PFSK-1 (cell line): ENCODE measurements at regions not wholly inside any gene's neighbourhood (a gene's known extent, or its start where the extent isn't known, plus 50 kb on each side); places are given as distances from the start of the nearest gene placed in this dataset.

Experiments
- POLR2AphosphoS5 ChIP-seq: IDR thresholded peaks from 2 replicates; pipeline ENCODE4 v1.6.1; 2012; ENCODE audit warnings: low read depth, mild to moderate bottlenecking, control low read depth, low read length, moderate library complexity
- SIN3A ChIP-seq: IDR thresholded peaks from 2 replicates; pipeline ENCODE4 v1.6.1; 2012; ENCODE audit warnings: mild to moderate bottlenecking, low read length, moderate library complexity, borderline replicate concordance; ENCODE audit not compliant: insufficient read depth
- TAF1 ChIP-seq: IDR thresholded peaks from 2 replicates; pipeline ENCODE4 v1.6.1; 2012; ENCODE audit warnings: low read length, control low read depth, borderline replicate concordance; ENCODE audit not compliant: insufficient read depth
- TF ChIP-seq, protein P1 (sequence below), 2 experiments: IDR thresholded peaks; 2 replicates each; pipeline versions ENCODE4 v1.6.1 to v1.8.0; 2011 to 2012; ENCODE audit warnings: low read depth in 2 of 2, low read length in 2 of 2, control low read depth in 1 of 2, inconsistent platforms in 1 of 2, mild to moderate bottlenecking in 1 of 2, moderate library complexity in 1 of 2; ENCODE audit not compliant: insufficient read depth in 1 of 2

GRCh38 chr10:64397125-64397524 is 875.9 kb downstream of the REEP3 start:
- TF ChIP-seq POLR2AphosphoS5: no peak
- no peak for TF ChIP-seq TAF1
- TF ChIP-seq SIN3A: no peak
- TF ChIP-seq, protein P1, sequence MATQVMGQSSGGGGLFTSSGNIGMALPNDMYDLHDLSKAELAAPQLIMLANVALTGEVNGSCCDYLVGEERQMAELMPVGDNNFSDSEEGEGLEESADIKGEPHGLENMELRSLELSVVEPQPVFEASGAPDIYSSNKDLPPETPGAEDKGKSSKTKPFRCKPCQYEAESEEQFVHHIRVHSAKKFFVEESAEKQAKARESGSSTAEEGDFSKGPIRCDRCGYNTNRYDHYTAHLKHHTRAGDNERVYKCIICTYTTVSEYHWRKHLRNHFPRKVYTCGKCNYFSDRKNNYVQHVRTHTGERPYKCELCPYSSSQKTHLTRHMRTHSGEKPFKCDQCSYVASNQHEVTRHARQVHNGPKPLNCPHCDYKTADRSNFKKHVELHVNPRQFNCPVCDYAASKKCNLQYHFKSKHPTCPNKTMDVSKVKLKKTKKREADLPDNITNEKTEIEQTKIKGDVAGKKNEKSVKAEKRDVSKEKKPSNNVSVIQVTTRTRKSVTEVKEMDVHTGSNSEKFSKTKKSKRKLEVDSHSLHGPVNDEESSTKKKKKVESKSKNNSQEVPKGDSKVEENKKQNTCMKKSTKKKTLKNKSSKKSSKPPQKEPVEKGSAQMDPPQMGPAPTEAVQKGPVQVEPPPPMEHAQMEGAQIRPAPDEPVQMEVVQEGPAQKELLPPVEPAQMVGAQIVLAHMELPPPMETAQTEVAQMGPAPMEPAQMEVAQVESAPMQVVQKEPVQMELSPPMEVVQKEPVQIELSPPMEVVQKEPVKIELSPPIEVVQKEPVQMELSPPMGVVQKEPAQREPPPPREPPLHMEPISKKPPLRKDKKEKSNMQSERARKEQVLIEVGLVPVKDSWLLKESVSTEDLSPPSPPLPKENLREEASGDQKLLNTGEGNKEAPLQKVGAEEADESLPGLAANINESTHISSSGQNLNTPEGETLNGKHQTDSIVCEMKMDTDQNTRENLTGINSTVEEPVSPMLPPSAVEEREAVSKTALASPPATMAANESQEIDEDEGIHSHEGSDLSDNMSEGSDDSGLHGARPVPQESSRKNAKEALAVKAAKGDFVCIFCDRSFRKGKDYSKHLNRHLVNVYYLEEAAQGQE (IDR thresholded peaks at IDR 0.05; ENCODE audit: insufficient read depth in 1 of 2, low read depth in 2 of 2, low read length in 2 of 2): no peak
